GM18867 (cell line): ENCODE measurements at regions not wholly inside any gene's neighbourhood (a gene's known extent, or its start where the extent isn't known, plus 50 kb on each side); places are given as distances from the start of the nearest gene placed in this dataset.

Experiments
- ATAC-seq: cut with Tn5 transposase; IDR thresholded peaks from one replicate; pipeline ENCODE4 v1.9.1; 2021; ENCODE audit warnings: mild to moderate bottlenecking, moderate library complexity; ENCODE audit not compliant: unreplicated experiment

- ATAC-seq, result no peak
Observed at GRCh38 chr11:80914311-80914710, 1473.5 kb upstream of the TENM4 start.

GRCh38 chr11:80911666-80912065, 1470.8 kb upstream of the TENM4 start:
- no peak for ATAC-seq

GRCh38 chr11:80900265-80900664, 1459.4 kb upstream of the TENM4 start:
- ATAC-seq, result peak; percentile 78

GRCh38 chr11:80899381-80899780, 1458.6 kb upstream of the TENM4 start:
- ATAC-seq, result no peak

- no peak for ATAC-seq
Observed at GRCh38 chr11:80898910-80899309, 1458.1 kb upstream of the TENM4 start.

GRCh38 chr11:80886684-80887083, 1445.9 kb upstream of the TENM4 start:
- ATAC-seq, result no peak

- ATAC-seq, result peak; percentile 83
Observed at GRCh38 chr11:80873310-80873999, 1432.6 kb upstream of the TENM4 start.

GRCh38 chr11:80872116-80872728, 1431.4 kb upstream of the TENM4 start:
- no peak for ATAC-seq

GRCh38 chr11:80868831-80869230, 1428.0 kb upstream of the TENM4 start:
- ATAC-seq, result no peak

- no peak for ATAC-seq
Observed at GRCh38 chr11:80862011-80862410, 1421.2 kb upstream of the TENM4 start.

- ATAC-seq, result no peak
Observed at GRCh38 chr11:80861193-80861592, 1420.4 kb upstream of the TENM4 start.

GRCh38 chr11:80860632-80861031, 1419.8 kb upstream of the TENM4 start:
- ATAC-seq, result no peak

GRCh38 chr11:80856066-80856465, 1415.2 kb upstream of the TENM4 start:
- no peak for ATAC-seq

- no peak for ATAC-seq
Observed at GRCh38 chr11:80855426-80855825, 1414.6 kb upstream of the TENM4 start.

- ATAC-seq, result no peak
Observed at GRCh38 chr11:80849253-80849652, 1408.4 kb upstream of the TENM4 start.

- ATAC-seq, result peak; percentile 96
Observed at GRCh38 chr11:80846979-80847378, 1406.1 kb upstream of the TENM4 start.

- ATAC-seq, result no peak
Observed at GRCh38 chr11:80846442-80846841, 1405.6 kb upstream of the TENM4 start.

GRCh38 chr11:80844110-80844819, 1403.4 kb upstream of the TENM4 start:
- ATAC-seq, result no peak

- peak; percentile 43 for ATAC-seq
Observed at GRCh38 chr11:80843266-80843974, 1402.6 kb upstream of the TENM4 start.

- ATAC-seq, result no peak
Observed at GRCh38 chr11:80842246-80842645, 1401.4 kb upstream of the TENM4 start.

- ATAC-seq, result no peak
Observed at GRCh38 chr11:80841675-80842074, 1400.8 kb upstream of the TENM4 start.
